SK-N-SH treated with all-trans-retinoic acid at 6 μM for 48 hours (cell line): ENCODE measurements at regions not wholly inside any gene's neighbourhood (a gene's known extent, or its start where the extent isn't known, plus 50 kb on each side); places are given as distances from the start of the nearest gene placed in this dataset.

ENCODE experiments used
- ATAC-seq: fragments of 200-7000 bp; cut with Tn5 transposase; 3 replicates; pipeline ENCODE4 v1.9.1; 2020; ENCODE audit warnings: mild to moderate bottlenecking, moderate library complexity
- ARNTL ChIP-seq: fragments of 450-650 bp; formaldehyde crosslinking; IDR thresholded peaks from 2 replicates; pipeline ENCODE4 v1.5.0; 2020; ENCODE audit warnings: low read depth, mild to moderate bottlenecking, moderate library complexity, borderline replicate concordance
- BACH2 ChIP-seq: fragments of 250-450 bp; sonication (Bioruptor Pico); IDR thresholded peaks from 2 replicates; pipeline ENCODE4 v1.9.0; 2021; ENCODE audit warnings: mild to moderate bottlenecking, borderline replicate concordance
- CSDC2 ChIP-seq: fragments of 250-450 bp; sonication (Bioruptor Pico); IDR thresholded peaks from 2 replicates; pipeline ENCODE4 v1.5.0; 2020; ENCODE audit warnings: mild to moderate bottlenecking, moderate library complexity
- ESRRG ChIP-seq: fragments of 250-450 bp; sonication (Bioruptor Pico); IDR thresholded peaks from 2 replicates; pipeline ENCODE4 v1.6.1; 2021; ENCODE audit warnings: mild to moderate bottlenecking
- GLIS3 ChIP-seq: fragments of 250-450 bp; sonication (Bioruptor Pico); IDR thresholded peaks from 2 replicates; pipeline ENCODE4 v1.5.0; 2020; ENCODE audit warnings: mild to moderate bottlenecking, moderate library complexity
- ISL1 ChIP-seq: fragments of 250-450 bp; sonication (Bioruptor Pico); IDR thresholded peaks from 2 replicates; pipeline ENCODE4 v2.1.2; 2022; ENCODE audit warnings: mild to moderate bottlenecking, moderate library complexity
- OSR1 ChIP-seq: fragments of 250-450 bp; sonication (Bioruptor Pico); IDR thresholded peaks from 2 replicates; pipeline ENCODE4 v1.8.0; 2022; ENCODE audit warnings: moderate library complexity, mild to moderate bottlenecking, inconsistent platforms
- POU6F1 ChIP-seq: fragments of 250-450 bp; sonication (Bioruptor Pico); IDR thresholded peaks from 2 replicates; pipeline ENCODE4 v1.8.0; 2021; ENCODE audit warnings: low read depth, mild to moderate bottlenecking, moderate library complexity, borderline replicate concordance
- PPARA ChIP-seq: fragments of 250-450 bp; sonication (Bioruptor Pico); IDR thresholded peaks from 2 replicates; pipeline ENCODE4 v1.5.0; 2020; ENCODE audit warnings: mild to moderate bottlenecking, borderline replicate concordance
- RARB ChIP-seq: fragments of 250-450 bp; sonication (Bioruptor Pico); IDR thresholded peaks from 2 replicates; pipeline ENCODE4 v1.8.0; 2021; ENCODE audit warnings: mild to moderate bottlenecking, moderate library complexity
- SNAI2 ChIP-seq: fragments of 250-450 bp; sonication (Bioruptor Pico); IDR thresholded peaks from 2 replicates; pipeline ENCODE4 v1.5.0; 2020; ENCODE audit warnings: mild to moderate bottlenecking, moderate library complexity
- TCF4 ChIP-seq: fragments of 250-450 bp; sonication (Bioruptor Pico); IDR thresholded peaks from 2 replicates; pipeline ENCODE4 v1.8.0; 2021; ENCODE audit warnings: mild to moderate bottlenecking, moderate library complexity, borderline replicate concordance
- TOX ChIP-seq: fragments of 250-450 bp; sonication (Bioruptor Pico); IDR thresholded peaks from 2 replicates; pipeline ENCODE4 v1.8.0; 2021; ENCODE audit warnings: mild to moderate bottlenecking, moderate library complexity, borderline replicate concordance
- ZC3H10 ChIP-seq: fragments of 250-450 bp; sonication (Bioruptor Pico); IDR thresholded peaks from 2 replicates; pipeline ENCODE4 v1.5.1; 2021; ENCODE audit warnings: mild to moderate bottlenecking, moderate library complexity
- ZFP3 ChIP-seq: fragments of 250-450 bp; sonication (Bioruptor Pico); IDR thresholded peaks from 2 replicates; pipeline ENCODE4 v1.5.0; 2020; ENCODE audit warnings: mild to moderate bottlenecking, moderate library complexity
- ZFP30 ChIP-seq: fragments of 450-650 bp; formaldehyde crosslinking; IDR thresholded peaks from 2 replicates; pipeline ENCODE4 v1.5.0; 2022; ENCODE audit warnings: mild to moderate bottlenecking, moderate library complexity
- ZNF565 ChIP-seq: fragments of 450-650 bp; formaldehyde crosslinking; conservative IDR thresholded peaks from 2 replicates; pipeline ENCODE4 v1.5.0; 2020; ENCODE audit warnings: low read depth, mild to moderate bottlenecking, moderate library complexity
- ZNF70 ChIP-seq: fragments of 450-650 bp; formaldehyde crosslinking; IDR thresholded peaks from 2 replicates; pipeline ENCODE4 v1.5.0; 2020; ENCODE audit warnings: mild to moderate bottlenecking, moderate library complexity
- ZNF8 ChIP-seq: fragments of 450-650 bp; formaldehyde crosslinking; IDR thresholded peaks from 2 replicates; pipeline ENCODE4 v1.5.0; 2020; ENCODE audit warnings: mild to moderate bottlenecking, moderate library complexity
- TF ChIP-seq, protein P1 (sequence below): fragments of 250-450 bp; sonication (Bioruptor Pico); IDR thresholded peaks from 2 replicates; pipeline ENCODE4 v1.5.0; 2020; ENCODE audit warnings: mild to moderate bottlenecking, moderate library complexity
- TF ChIP-seq, protein P2 (sequence below): fragments of 250-450 bp; sonication (Bioruptor Pico); IDR thresholded peaks from 2 replicates; pipeline ENCODE4 v1.5.1; 2021; ENCODE audit warnings: mild to moderate bottlenecking, moderate library complexity
- TF ChIP-seq, protein P3 (sequence below): fragments of 250-450 bp; sonication (Bioruptor Pico); IDR thresholded peaks from 2 replicates; pipeline ENCODE4 v1.8.0; 2020; ENCODE audit warnings: mild to moderate bottlenecking, moderate library complexity, borderline replicate concordance

DNA sequence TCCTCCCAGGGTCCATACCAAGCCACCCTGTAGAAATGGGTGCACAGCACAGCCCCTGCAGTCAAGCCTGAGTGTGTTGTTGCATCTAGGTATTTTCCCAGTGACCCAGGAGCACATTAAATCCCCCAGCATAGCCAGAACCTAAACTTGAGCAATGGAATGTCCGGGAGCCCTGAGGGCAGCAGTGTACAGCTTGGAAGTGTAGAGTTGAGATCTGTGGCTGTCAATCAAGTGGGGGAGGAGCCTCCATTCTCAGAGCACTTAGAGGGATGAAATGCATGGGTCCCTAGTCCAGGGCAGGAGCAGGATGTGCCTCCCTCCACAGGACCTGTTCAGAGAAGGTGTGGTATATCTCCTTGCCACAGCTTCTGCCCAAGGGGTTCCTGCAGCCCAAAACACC, 885.1 kb downstream of the CCSER2 start:
- ATAC-seq, result no peak
- TF ChIP-seq ESRRG (CRISPR knock-in tag), result no peak
- TF ChIP-seq BACH2 (CRISPR knock-in tag), result no peak
- TF ChIP-seq, protein P1, sequence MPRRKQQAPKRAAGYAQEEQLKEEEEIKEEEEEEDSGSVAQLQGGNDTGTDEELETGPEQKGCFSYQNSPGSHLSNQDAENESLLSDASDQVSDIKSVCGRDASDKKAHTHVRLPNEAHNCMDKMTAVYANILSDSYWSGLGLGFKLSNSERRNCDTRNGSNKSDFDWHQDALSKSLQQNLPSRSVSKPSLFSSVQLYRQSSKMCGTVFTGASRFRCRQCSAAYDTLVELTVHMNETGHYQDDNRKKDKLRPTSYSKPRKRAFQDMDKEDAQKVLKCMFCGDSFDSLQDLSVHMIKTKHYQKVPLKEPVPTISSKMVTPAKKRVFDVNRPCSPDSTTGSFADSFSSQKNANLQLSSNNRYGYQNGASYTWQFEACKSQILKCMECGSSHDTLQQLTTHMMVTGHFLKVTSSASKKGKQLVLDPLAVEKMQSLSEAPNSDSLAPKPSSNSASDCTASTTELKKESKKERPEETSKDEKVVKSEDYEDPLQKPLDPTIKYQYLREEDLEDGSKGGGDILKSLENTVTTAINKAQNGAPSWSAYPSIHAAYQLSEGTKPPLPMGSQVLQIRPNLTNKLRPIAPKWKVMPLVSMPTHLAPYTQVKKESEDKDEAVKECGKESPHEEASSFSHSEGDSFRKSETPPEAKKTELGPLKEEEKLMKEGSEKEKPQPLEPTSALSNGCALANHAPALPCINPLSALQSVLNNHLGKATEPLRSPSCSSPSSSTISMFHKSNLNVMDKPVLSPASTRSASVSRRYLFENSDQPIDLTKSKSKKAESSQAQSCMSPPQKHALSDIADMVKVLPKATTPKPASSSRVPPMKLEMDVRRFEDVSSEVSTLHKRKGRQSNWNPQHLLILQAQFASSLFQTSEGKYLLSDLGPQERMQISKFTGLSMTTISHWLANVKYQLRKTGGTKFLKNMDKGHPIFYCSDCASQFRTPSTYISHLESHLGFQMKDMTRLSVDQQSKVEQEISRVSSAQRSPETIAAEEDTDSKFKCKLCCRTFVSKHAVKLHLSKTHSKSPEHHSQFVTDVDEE (CRISPR knock-in tag), result no peak
- no peak for TF ChIP-seq TOX (CRISPR knock-in tag)
- no peak for TF ChIP-seq GLIS3 (CRISPR knock-in tag)
- no peak for TF ChIP-seq ZNF8 (CRISPR knock-in tag)
- TF ChIP-seq ZNF70, result no peak
- no peak for TF ChIP-seq ZFP3 (CRISPR knock-in tag)
- TF ChIP-seq OSR1 (CRISPR knock-in tag), result no peak
- TF ChIP-seq PPARA (CRISPR knock-in tag), result no peak
- TF ChIP-seq ARNTL, result no peak
- no peak for TF ChIP-seq ZC3H10 (CRISPR knock-in tag)
- no peak for TF ChIP-seq ZNF565 (CRISPR knock-in tag)
- TF ChIP-seq TCF4 (CRISPR knock-in tag), result no peak
- TF ChIP-seq ZFP30, result no peak
- no peak for TF ChIP-seq POU6F1 (CRISPR knock-in tag)
- TF ChIP-seq, protein P2, sequence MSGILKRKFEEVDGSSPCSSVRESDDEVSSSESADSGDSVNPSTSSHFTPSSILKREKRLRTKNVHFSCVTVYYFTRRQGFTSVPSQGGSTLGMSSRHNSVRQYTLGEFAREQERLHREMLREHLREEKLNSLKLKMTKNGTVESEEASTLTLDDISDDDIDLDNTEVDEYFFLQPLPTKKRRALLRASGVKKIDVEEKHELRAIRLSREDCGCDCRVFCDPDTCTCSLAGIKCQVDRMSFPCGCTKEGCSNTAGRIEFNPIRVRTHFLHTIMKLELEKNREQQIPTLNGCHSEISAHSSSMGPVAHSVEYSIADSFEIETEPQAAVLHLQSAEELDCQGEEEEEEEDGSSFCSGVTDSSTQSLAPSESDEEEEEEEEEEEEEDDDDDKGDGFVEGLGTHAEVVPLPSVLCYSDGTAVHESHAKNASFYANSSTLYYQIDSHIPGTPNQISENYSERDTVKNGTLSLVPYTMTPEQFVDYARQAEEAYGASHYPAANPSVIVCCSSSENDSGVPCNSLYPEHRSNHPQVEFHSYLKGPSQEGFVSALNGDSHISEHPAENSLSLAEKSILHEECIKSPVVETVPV (CRISPR knock-in tag), result no peak
- no peak for TF ChIP-seq CSDC2 (CRISPR knock-in tag)
- TF ChIP-seq ISL1 (CRISPR knock-in tag), result no peak

DNA sequence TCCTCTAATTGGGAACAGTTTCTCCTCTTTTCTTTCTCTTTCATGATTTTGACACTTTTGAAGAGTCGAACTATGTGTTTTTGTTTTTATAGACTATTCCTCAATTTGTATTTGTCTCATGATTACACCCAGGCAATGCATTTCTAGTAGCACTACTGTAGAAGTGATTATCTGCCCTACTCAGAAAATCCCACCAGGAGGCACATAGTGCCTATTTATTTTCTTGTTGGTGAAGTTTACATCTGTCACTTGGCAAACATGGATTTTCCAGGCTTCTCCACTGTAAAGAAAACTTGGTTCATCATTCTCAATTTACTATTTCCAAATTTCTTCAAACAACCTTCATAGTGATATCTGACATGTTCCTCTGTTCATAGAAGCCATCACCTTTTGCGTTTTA, 893.9 kb downstream of the CCSER2 start:
- ATAC-seq, result no peak
- TF ChIP-seq CSDC2 (CRISPR knock-in tag) (no peak), ZNF565 (CRISPR knock-in tag) (no peak), PPARA (CRISPR knock-in tag) (no peak), ISL1 (CRISPR knock-in tag) (no peak), ARNTL (no peak), ZFP3 (CRISPR knock-in tag) (no peak)
- TF ChIP-seq, protein P1 (CRISPR knock-in tag), result no peak

DNA sequence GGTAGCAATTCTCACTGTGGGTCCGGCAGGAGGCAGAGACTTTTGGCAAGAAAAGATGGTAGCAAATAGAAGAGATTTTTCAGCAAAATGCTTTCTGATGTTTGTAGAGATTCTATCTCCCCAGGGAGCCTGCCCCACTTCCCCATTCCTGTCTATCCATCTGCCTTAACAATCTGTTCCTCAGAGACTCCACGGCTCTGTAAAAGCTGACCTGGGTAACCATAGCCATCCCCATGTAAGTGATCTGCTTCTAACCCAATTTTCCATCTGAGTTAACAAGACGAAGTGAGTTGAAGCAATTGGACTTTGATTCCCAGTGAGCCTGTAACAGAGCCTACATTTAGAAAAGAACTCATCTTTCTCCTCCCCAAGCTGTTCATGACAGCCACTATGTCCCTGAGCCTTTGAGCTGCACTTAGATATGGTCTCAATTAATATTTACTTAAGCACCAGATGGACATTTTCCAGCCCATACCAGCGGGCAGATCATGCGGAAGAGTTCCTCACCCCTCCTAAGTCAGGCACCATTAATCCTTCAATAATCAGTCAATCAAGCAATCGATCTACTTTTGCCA, 896.1 kb downstream of the CCSER2 start:
- no peak for ATAC-seq
- TF ChIP-seq ARNTL, result no peak
- TF ChIP-seq, protein P3, sequence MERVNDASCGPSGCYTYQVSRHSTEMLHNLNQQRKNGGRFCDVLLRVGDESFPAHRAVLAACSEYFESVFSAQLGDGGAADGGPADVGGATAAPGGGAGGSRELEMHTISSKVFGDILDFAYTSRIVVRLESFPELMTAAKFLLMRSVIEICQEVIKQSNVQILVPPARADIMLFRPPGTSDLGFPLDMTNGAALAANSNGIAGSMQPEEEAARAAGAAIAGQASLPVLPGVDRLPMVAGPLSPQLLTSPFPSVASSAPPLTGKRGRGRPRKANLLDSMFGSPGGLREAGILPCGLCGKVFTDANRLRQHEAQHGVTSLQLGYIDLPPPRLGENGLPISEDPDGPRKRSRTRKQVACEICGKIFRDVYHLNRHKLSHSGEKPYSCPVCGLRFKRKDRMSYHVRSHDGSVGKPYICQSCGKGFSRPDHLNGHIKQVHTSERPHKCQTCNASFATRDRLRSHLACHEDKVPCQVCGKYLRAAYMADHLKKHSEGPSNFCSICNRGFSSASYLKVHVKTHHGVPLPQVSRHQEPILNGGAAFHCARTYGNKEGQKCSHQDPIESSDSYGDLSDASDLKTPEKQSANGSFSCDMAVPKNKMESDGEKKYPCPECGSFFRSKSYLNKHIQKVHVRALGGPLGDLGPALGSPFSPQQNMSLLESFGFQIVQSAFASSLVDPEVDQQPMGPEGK (CRISPR knock-in tag), result no peak
- TF ChIP-seq ZNF565 (CRISPR knock-in tag), result no peak
- no peak for TF ChIP-seq ZFP30
- no peak for TF ChIP-seq OSR1 (CRISPR knock-in tag)
- TF ChIP-seq, protein P2 (CRISPR knock-in tag), result no peak
- TF ChIP-seq GLIS3 (CRISPR knock-in tag), result no peak
- TF ChIP-seq RARB (CRISPR knock-in tag), result no peak
- TF ChIP-seq SNAI2 (CRISPR knock-in tag), result no peak
- TF ChIP-seq BACH2 (CRISPR knock-in tag), result no peak
- no peak for TF ChIP-seq TCF4 (CRISPR knock-in tag)
- TF ChIP-seq ZNF8 (CRISPR knock-in tag), result no peak
- TF ChIP-seq CSDC2 (CRISPR knock-in tag), result no peak
- TF ChIP-seq TOX (CRISPR knock-in tag), result no peak
- TF ChIP-seq, all 23 proteins: peak for 0
